ENCODE measurements at regions not wholly inside any gene's neighbourhood (a gene's known extent, or its start where the extent isn't known, plus 50 kb on each side); places are given as distances from the start of the nearest gene placed in this dataset.

DNA sequence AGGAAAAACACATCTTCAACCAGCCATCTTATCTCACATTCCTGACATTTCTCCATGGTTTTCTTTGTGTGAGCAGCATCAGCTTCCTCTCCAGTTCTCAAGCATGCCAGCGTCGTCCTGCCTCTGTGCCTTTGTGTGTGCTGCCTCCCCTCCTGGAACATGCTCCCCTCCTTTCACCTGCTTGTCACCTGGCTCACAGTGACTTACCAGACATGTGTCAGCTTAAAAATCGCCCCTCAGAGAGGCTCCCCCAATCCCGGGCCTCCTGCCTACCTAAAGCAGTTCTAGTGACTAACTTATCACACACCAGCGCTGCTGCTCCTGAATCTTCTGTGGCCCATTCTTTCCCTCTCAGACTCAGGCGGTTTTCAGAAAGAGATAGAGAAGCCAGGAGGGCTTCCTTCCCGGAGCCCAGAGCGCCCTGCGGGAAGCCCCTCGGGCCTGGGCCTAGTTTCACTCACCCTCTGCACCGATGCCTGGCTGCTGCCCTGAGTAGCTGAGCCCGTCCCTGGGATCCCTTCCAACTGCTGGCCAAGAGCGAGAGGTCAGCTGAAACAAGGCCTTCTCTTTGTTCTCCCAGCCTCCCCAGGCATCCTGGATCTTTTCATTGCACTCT is 51.1 kb upstream of the MVB12B start:
- no peak for DNase-seq

DNA sequence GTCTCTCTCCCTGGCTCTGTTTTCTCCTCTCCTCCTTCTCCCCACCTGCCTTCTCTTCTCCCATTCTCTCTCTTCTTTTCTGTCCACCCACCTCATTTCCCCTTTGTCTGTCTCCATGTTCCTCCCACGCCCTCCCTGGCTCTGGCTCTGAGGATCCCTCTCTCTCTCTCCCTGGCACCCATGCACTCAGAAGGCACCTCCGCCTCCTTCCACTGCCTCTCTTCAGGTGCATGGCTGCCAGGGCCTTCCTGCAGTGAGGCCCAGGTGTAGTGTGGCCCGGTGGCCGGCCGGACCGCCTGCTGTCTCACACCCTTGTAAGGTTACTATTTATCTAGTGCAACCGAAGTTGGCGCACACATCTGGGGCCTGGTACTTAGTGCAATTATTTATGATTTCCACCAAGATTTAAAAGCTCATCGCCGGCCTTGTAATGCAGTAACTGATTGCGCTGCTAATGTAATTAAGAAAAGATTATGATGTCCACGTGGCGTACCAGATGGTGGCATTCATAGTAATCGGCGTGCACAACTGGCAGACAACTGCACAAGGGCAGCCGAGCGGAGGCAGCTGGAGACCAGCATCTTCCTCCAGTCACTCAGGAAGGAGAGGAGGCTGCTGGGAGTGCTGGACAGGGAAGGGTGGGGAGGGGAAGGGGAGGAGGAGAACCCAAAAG is 50.4 kb upstream of the MVB12B start:
- DNase-seq, result no peak
